ENCODE measurements at regions not wholly inside any gene's neighbourhood (a gene's known extent, or its start where the extent isn't known, plus 50 kb on each side); places are given as distances from the start of the nearest gene placed in this dataset.
"Not testable (repeated sequence)": the region's sequence is repeated elsewhere in the genome, so short reads cannot be mapped to it uniquely, and the experiment has no call there.

GRCh38 chr15:88965097-88965496, 51.9 kb upstream of the MFGE8 start:
- H3K27ac ChIP-seq, result not testable (repeated sequence)

GRCh38 chr15:88970232-88970631, 57.1 kb upstream of the MFGE8 start:
- TF ChIP-seq CTCF (IDR thresholded peaks at IDR 0.05), result no peak
- no peak for TF ChIP-seq ZFX (IDR thresholded peaks at IDR 0.05; ENCODE audit: borderline replicate concordance)
- H3K27ac ChIP-seq, result no peak overlapping the region

GRCh38 chr15:88974392-88974791, 61.2 kb upstream of the MFGE8 start:
- no peak overlapping the region for H3K27ac ChIP-seq

GRCh38 chr15:88975891-88976290, 62.7 kb upstream of the MFGE8 start:
- TF ChIP-seq ZFX (IDR thresholded peaks at IDR 0.05; ENCODE audit: borderline replicate concordance) (no peak), CTCF (IDR thresholded peaks at IDR 0.05) (no peak)
- H3K27ac ChIP-seq, result no peak overlapping the region

More at GRCh38 chr15:88974392-88974791, 61.2 kb upstream of the MFGE8 start:
- TF ChIP-seq ZFX (IDR thresholded peaks at IDR 0.05; ENCODE audit: borderline replicate concordance) (no peak), CTCF (IDR thresholded peaks at IDR 0.05) (no peak)

GRCh38 chr15:88976656-88977055, 63.5 kb upstream of the MFGE8 start:
- no peak overlapping the region for H3K27ac ChIP-seq
- TF ChIP-seq CTCF (IDR thresholded peaks at IDR 0.05) (no peak), ZFX (IDR thresholded peaks at IDR 0.05; ENCODE audit: borderline replicate concordance) (no peak)

- no peak overlapping the region for H3K27ac ChIP-seq
- TF ChIP-seq ZFX (IDR thresholded peaks at IDR 0.05; ENCODE audit: borderline replicate concordance) (no peak), CTCF (IDR thresholded peaks at IDR 0.05) (no peak)
These were observed 66.5 kb upstream of the MFGE8 start for GRCh38 chr15:88979674-88980073.

GRCh38 chr15:88980498-88980897, 67.3 kb upstream of the MFGE8 start:
- H3K27ac ChIP-seq, result no peak overlapping the region
- TF ChIP-seq ZFX (IDR thresholded peaks at IDR 0.05; ENCODE audit: borderline replicate concordance) (no peak), CTCF (IDR thresholded peaks at IDR 0.05) (no peak)
